PC-3 (cell line): ENCODE measurements at regions not wholly inside any gene's neighbourhood (a gene's known extent, or its start where the extent isn't known, plus 50 kb on each side); places are given as distances from the start of the nearest gene placed in this dataset.
"Not testable (repeated sequence)": the region's sequence is repeated elsewhere in the genome, so short reads cannot be mapped to it uniquely, and the experiment has no call there.

Experiments
- CTCF ChIP-seq: fragments of 300-600 bp; sonication (generic); conservative IDR thresholded peaks from 2 replicates; pipeline ENCODE4 v1.5.1; 2017; ENCODE audit warnings: antibody characterized with exemption, low read depth, mild to moderate bottlenecking, low read length
- EZH2 ChIP-seq: fragments of 300-600 bp; sonication (generic); IDR thresholded peaks from one replicate; pipeline ENCODE4 v1.6.1; 2017; ENCODE audit warnings: antibody characterized with exemption, mild to moderate bottlenecking, low read length; ENCODE audit not compliant: unreplicated experiment
- EZH2phosphoT487 ChIP-seq: fragments of 300-600 bp; sonication (generic); IDR thresholded peaks from 2 replicates; pipeline ENCODE4 v1.6.1; 2018; ENCODE audit warnings: mild to moderate bottlenecking, antibody characterized with exemption, low read length, borderline replicate concordance

DNA sequence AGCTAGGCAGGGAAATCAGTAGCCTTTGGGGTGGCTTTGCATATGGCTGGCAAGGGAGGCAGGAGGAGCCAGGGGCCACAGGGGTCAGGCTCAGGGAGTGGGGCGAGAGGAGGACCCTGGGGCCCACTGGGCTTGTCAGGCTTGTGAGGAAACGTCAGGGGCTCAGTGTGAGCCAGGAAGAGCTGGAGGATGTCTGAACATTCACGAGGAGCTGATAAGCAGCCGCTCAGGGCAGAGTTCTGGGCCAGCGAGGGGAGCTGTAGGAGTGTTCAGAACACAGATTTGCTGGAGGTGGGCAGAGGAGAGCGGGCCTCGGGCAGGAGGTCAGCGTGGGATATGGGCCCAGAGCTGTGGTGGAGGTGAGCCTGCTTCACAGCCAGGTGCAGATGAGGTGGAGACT, 72.7 kb upstream of the MTLN start:
- TF ChIP-seq CTCF, EZH2, EZH2phosphoT487: not testable (repeated sequence)
